Caco-2 (cell line): ENCODE measurements at regions not wholly inside any gene's neighbourhood (a gene's known extent, or its start where the extent isn't known, plus 50 kb on each side); places are given as distances from the start of the nearest gene placed in this dataset.
"Not testable (repeated sequence)": the region's sequence is repeated elsewhere in the genome, so short reads cannot be mapped to it uniquely, and the experiment has no call there.

Experiments used
- BruUV-seq: library from RNA; stranded (reverse); fragments of 400-500 nt; replicated peaks from 2 replicates; lab custom pipeline; 2021; lab: Mats Ljungman, UMichigan
- CTCF ChIA-PET: fragments of 300-600 bp; sonication (Branson Sonifier 250); formaldehyde crosslinking; loops from one replicate; lab custom pipeline; 2022; ENCODE audit warnings: antibody characterized with exemption; lab: Charles Lee
- POLR2A ChIA-PET: fragments of 300-600 bp; sonication (Branson Sonifier 250); formaldehyde crosslinking; loops from one replicate; lab custom pipeline; 2022; ENCODE audit warnings: antibody characterized with exemption; lab: Charles Lee
- DNase-seq, 2 experiments: peaks; one replicate each; pipeline versions ENCODE4 v3.0.0 to v3.0.0-alpha.2; 2020 to 2022
- H3K27me3 ChIP-seq: replicated peaks from 2 replicates; pipeline ENCODE4 v1.6.0; 2011; ENCODE audit warnings: low read length; ENCODE audit not compliant: control insufficient read depth, insufficient read depth
- H3K36me3 ChIP-seq: 2 replicates; pipeline ENCODE4 v1.5.1; 2011; ENCODE audit warnings: low read length; ENCODE audit not compliant: control insufficient read depth, insufficient read depth
- H3K4me1 ChIP-seq: fragments of 250-450 bp; sonication (Bioruptor Pico); 2 replicates; pipeline ENCODE4 v1.5.1; 2020; ENCODE audit warnings: mild to moderate bottlenecking
- H3K4me3 ChIP-seq: 2 replicates; pipeline ENCODE4 v1.5.1; 2011; ENCODE audit warnings: low read depth, mild to moderate bottlenecking, control low read depth, low read length
- H3K9me3 ChIP-seq: fragments of 250-450 bp; sonication (Bioruptor Pico); 2 replicates; pipeline ENCODE4 v1.5.1; 2020; ENCODE audit warnings: mild to moderate bottlenecking, moderate library complexity
- H3K27ac Mint-ChIP-seq: one replicate; pipeline ENCODE4 v1.8.0; 2022; ENCODE audit warnings: mixed read lengths; ENCODE audit not compliant: unreplicated experiment
- H3K27me3 Mint-ChIP-seq: one replicate; pipeline ENCODE4 v1.8.0; 2022; ENCODE audit warnings: mixed read lengths; ENCODE audit not compliant: insufficient read depth, unreplicated experiment
- H3K36me3 Mint-ChIP-seq: one replicate; pipeline ENCODE4 v1.8.0; 2022; ENCODE audit warnings: mild to moderate bottlenecking, mixed read lengths; ENCODE audit not compliant: insufficient read depth, unreplicated experiment
- H3K4me1 Mint-ChIP-seq: one replicate; pipeline ENCODE4 v1.8.0; 2022; ENCODE audit warnings: low read depth, mixed read lengths; ENCODE audit not compliant: unreplicated experiment
- H3K4me3 Mint-ChIP-seq: one replicate; pipeline ENCODE4 v1.8.0; 2022; ENCODE audit warnings: mild to moderate bottlenecking, moderate library complexity, mixed read lengths; ENCODE audit not compliant: unreplicated experiment
- H3K9me3 Mint-ChIP-seq: one replicate; pipeline ENCODE4 v1.8.0; 2022; ENCODE audit warnings: mixed read lengths; ENCODE audit not compliant: unreplicated experiment
- CTCF ChIP-seq, 2 experiments: fragments of 200-600 bp in 1 of 2; IDR thresholded peaks; 1 replicate in 1 of 2; 2 replicates in 1 of 2; pipeline versions ENCODE4 v1.5.1 to v1.8.0; 2011 to 2022; ENCODE audit warnings: antibody characterized with exemption in 1 of 2, control low read depth in 1 of 2, inconsistent platforms in 1 of 2, low read depth in 1 of 2, low read length in 1 of 2, mild to moderate bottlenecking in 1 of 2, moderate library complexity in 1 of 2; ENCODE audit not compliant: insufficient read depth in 1 of 2, severe bottlenecking in 1 of 2, unreplicated experiment in 1 of 2
- intact Hi-C: fragments of 100-400 bp; cut with micrococcal nuclease; formaldehyde crosslinking; loops from one replicate; pipeline ENCODE4 v1.10.0; 2022; ENCODE audit not compliant: unreplicated experiment

- Mint-ChIP-seq H3K4me3 (no peak overlapping the region), H3K4me1 (no peaks in the 10 kb centered on the region), H3K9me3 (no peaks in the 10 kb centered on the region), H3K36me3 (no peaks in the 10 kb centered on the region), H3K27me3 (peaks cover 6% of the 10 kb centered on the region), H3K27ac (no peak overlapping the region)
- H3K36me3 ChIP-seq = no peaks in the 10 kb centered on the region
- H3K9me3 ChIP-seq = no peaks in the 10 kb centered on the region
- no peak for DNase-seq
- ChIA-PET CTCF (no interaction called here), POLR2A (no interaction called here)
- H3K4me1 ChIP-seq = no peaks in the 10 kb centered on the region
- intact Hi-C loops = no loop called here
- BruUV-seq = no TSS peak
- no peaks in the 10 kb centered on the region for H3K27me3 ChIP-seq
- TF ChIP-seq CTCF (IDR thresholded peaks at IDR 0.05; ENCODE audit: insufficient read depth in 1 of 2, low read depth in 1 of 2, low read length in 1 of 2, severe bottlenecking in 1 of 2, unreplicated experiment in 1 of 2) = no peak
- H3K4me3 ChIP-seq = no peak overlapping the region
Measured at GRCh38 chr10:129063877-129064276, 403.2 kb upstream of the MGMT start.

GRCh38 chr10:129066529-129066928 lies 400.5 kb upstream of the MGMT start:
- CTCF ChIA-PET, BruUV-seq: not testable (repeated sequence)

GRCh38 chr10:129071411-129071810 lies 395.6 kb upstream of the MGMT start:
- BruUV-seq, H3K4me1 Mint-ChIP-seq, H3K27me3 ChIP-seq, H3K36me3 ChIP-seq, CTCF ChIA-PET, H3K27ac Mint-ChIP-seq, H3K27me3 Mint-ChIP-seq, H3K9me3 ChIP-seq, H3K9me3 Mint-ChIP-seq, H3K4me3 Mint-ChIP-seq, POLR2A ChIA-PET, H3K4me1 ChIP-seq, DNase-seq, H3K36me3 Mint-ChIP-seq, intact Hi-C loops, H3K4me3 ChIP-seq: not testable (repeated sequence)

More at GRCh38 chr10:129066529-129066928, 400.5 kb upstream of the MGMT start:
- H3K27me3 Mint-ChIP-seq, H3K27me3 ChIP-seq, POLR2A ChIA-PET, H3K4me1 ChIP-seq, H3K4me3 Mint-ChIP-seq, H3K27ac Mint-ChIP-seq, H3K4me3 ChIP-seq, DNase-seq, H3K4me1 Mint-ChIP-seq, H3K36me3 ChIP-seq, H3K9me3 Mint-ChIP-seq, H3K36me3 Mint-ChIP-seq, intact Hi-C loops, H3K9me3 ChIP-seq: not testable (repeated sequence)

- no peaks in the 10 kb centered on the region for H3K36me3 ChIP-seq
- H3K9me3 ChIP-seq = no peaks in the 10 kb centered on the region
- CTCF ChIA-PET = interaction anchor here (0.7 kb wide), 1 partner anchor 109 kb away, joined by 3 read pairs; no protein-coding TSS in a partner anchor
- Mint-ChIP-seq H3K4me3 (no peak overlapping the region), H3K4me1 (no peaks in the 10 kb centered on the region), H3K27ac (no peak overlapping the region), H3K27me3 (no peaks in the 10 kb centered on the region), H3K9me3 (peaks cover 1% of the 10 kb centered on the region), H3K36me3 (no peaks in the 10 kb centered on the region)
- no TSS peak for BruUV-seq
- DNase-seq = no peak
- POLR2A ChIA-PET = no interaction called here
- intact Hi-C loops = no loop called here
- H3K4me3 ChIP-seq = no peak overlapping the region
- H3K27me3 ChIP-seq = no peaks in the 10 kb centered on the region
- TF ChIP-seq CTCF (IDR thresholded peaks at IDR 0.05; ENCODE audit: insufficient read depth in 1 of 2, low read depth in 1 of 2, low read length in 1 of 2, severe bottlenecking in 1 of 2, unreplicated experiment in 1 of 2) = no peak
- H3K4me1 ChIP-seq = no peaks in the 10 kb centered on the region
Measured at GRCh38 chr10:129074939-129075338, 392.1 kb upstream of the MGMT start.
